Liver (tissue), 8 donors: ENCODE measurements at regions not wholly inside any gene's neighbourhood (a gene's known extent, or its start where the extent isn't known, plus 50 kb on each side); places are given as distances from the start of the nearest gene placed in this dataset.

Experiments used
- DNase-seq: peaks from one replicate; pipeline ENCODE4 v3.0.0-alpha.2; 2017; ENCODE audit warnings: low spot score
- H3K27ac ChIP-seq, 2 donors: one replicate each; pipeline ENCODE4 v1.7.0; 2013; ENCODE audit warnings: inconsistent platforms in 2 of 2, low read length in 2 of 2, control low read depth in 1 of 2, low read depth in 1 of 2, mild to moderate bottlenecking in 1 of 2
- H3K27me3 ChIP-seq, 4 donors: one replicate each; pipeline versions ENCODE4 v1.6.1 to v1.7.0; 2013; ENCODE audit warnings: low read length in 3 of 4, inconsistent platforms in 1 of 4, mild to moderate bottlenecking in 1 of 4, moderate library complexity in 1 of 4; ENCODE audit not compliant: control insufficient read depth in 4 of 4, insufficient read depth in 4 of 4
- H3K36me3 ChIP-seq, 4 donors: one replicate each; pipeline versions ENCODE4 v1.6.1 to v1.7.0; 2013; ENCODE audit warnings: low read length in 3 of 4, mild to moderate bottlenecking in 3 of 4, low read depth in 1 of 4, moderate library complexity in 1 of 4; ENCODE audit not compliant: control insufficient read depth in 4 of 4, insufficient read depth in 3 of 4
- H3K4me1 ChIP-seq, 4 donors: one replicate each; pipeline versions ENCODE4 v1.6.1 to v1.7.0; 2013; ENCODE audit warnings: low read length in 3 of 4, mild to moderate bottlenecking in 3 of 4, moderate library complexity in 1 of 4; ENCODE audit not compliant: control insufficient read depth in 4 of 4, insufficient read depth in 4 of 4
- H3K4me3 ChIP-seq, 3 donors: one replicate each; pipeline versions ENCODE4 v1.6.1 to v1.7.0; 2013; ENCODE audit warnings: low read length in 3 of 3, control low read depth in 1 of 3, low read depth in 1 of 3, mild to moderate bottlenecking in 1 of 3
- H3K9ac ChIP-seq, 2 donors: one replicate each; pipeline ENCODE4 v1.7.0; 2013; ENCODE audit warnings: low read length in 2 of 2, mild to moderate bottlenecking in 2 of 2, moderate library complexity in 2 of 2, control low read depth in 1 of 2, low read depth in 1 of 2
- H3K9me3 ChIP-seq, 4 donors: one replicate each; pipeline versions ENCODE4 v1.6.1 to v1.7.0; 2013; ENCODE audit warnings: low read length in 3 of 4; ENCODE audit not compliant: control insufficient read depth in 4 of 4
- EGR1 ChIP-seq, 2 donors: IDR thresholded peaks; 2 replicates each; pipeline ENCODE4 v1.6.1; 2016 to 2018; ENCODE audit warnings: antibody characterized with exemption in 2 of 2, low read depth in 2 of 2
- FOXA1 ChIP-seq: IDR thresholded peaks from 2 replicates; pipeline ENCODE4 v1.6.1; 2016; ENCODE audit warnings: antibody characterized with exemption
- FOXA2 ChIP-seq: IDR thresholded peaks from 2 replicates; pipeline ENCODE4 v1.6.1; 2016; ENCODE audit warnings: antibody characterized with exemption
- GABPA ChIP-seq, 2 donors: IDR thresholded peaks in 1 of 2; conservative IDR thresholded peaks in 1 of 2; 2 replicates each; pipeline ENCODE4 v1.6.1; 2016; ENCODE audit warnings: antibody characterized with exemption in 2 of 2, mild to moderate bottlenecking in 1 of 2, moderate library complexity in 1 of 2
- HNF4A ChIP-seq, 2 donors: conservative IDR thresholded peaks; 2 replicates each; pipeline ENCODE4 v1.6.1; 2016; ENCODE audit warnings: antibody characterized with exemption in 2 of 2, mild to moderate bottlenecking in 2 of 2
- JUND ChIP-seq, 2 donors: IDR thresholded peaks; 2 replicates each; pipeline ENCODE4 v1.6.1; 2016; ENCODE audit warnings: antibody characterized with exemption in 2 of 2
- NR2F2 ChIP-seq: IDR thresholded peaks from 2 replicates; pipeline ENCODE4 v1.6.1; 2016; ENCODE audit warnings: antibody characterized with exemption
- RAD21 ChIP-seq, 2 donors: IDR thresholded peaks; 2 replicates each; pipeline ENCODE4 v1.6.1; 2016; ENCODE audit warnings: antibody characterized with exemption in 2 of 2, mild to moderate bottlenecking in 2 of 2
- SP1 ChIP-seq: IDR thresholded peaks from 2 replicates; pipeline ENCODE4 v1.6.1; 2018; ENCODE audit warnings: antibody characterized with exemption, mild to moderate bottlenecking
- YY1 ChIP-seq: IDR thresholded peaks from 2 replicates; pipeline ENCODE4 v1.6.1; 2016; ENCODE audit warnings: antibody characterized with exemption, mild to moderate bottlenecking
- WGBS: extraction: QIAGEN DNeasy Blood & Tissue Kit; methylation state at CpG from one replicate; pipeline ENCODE4 v1.1.7; 2013; 5-methylcytosine and 5-hydroxymethylcytosine counted together
- TF ChIP-seq, protein P1 (sequence below): IDR thresholded peaks from 2 replicates; pipeline ENCODE4 v1.6.1; 2016; ENCODE audit warnings: antibody characterized with exemption
- TF ChIP-seq, protein P2 (sequence below): IDR thresholded peaks from 2 replicates; pipeline ENCODE4 v1.6.1; 2016; ENCODE audit warnings: antibody characterized with exemption, mild to moderate bottlenecking
- TF ChIP-seq, protein P3 (sequence below): IDR thresholded peaks from 2 replicates; pipeline ENCODE4 v1.6.1; 2016; ENCODE audit warnings: antibody characterized with exemption
- TF ChIP-seq, protein P4 (sequence below): fragments of 150-350 bp; IDR thresholded peaks from 2 replicates; pipeline ENCODE4 v1.5.1; 2017; ENCODE audit warnings: improper control_type of control experiment, low read depth, low read length; ENCODE audit not compliant: missing input control
- TF ChIP-seq, protein P5 (sequence below): IDR thresholded peaks from 2 replicates; pipeline ENCODE4 v1.6.1; 2016; ENCODE audit warnings: antibody characterized with exemption
- donor health status: healthy.
- donor health status: healthy.
- donor health status: healthy.
- donor health status: healthy.
- donor health status: healthy.

DNA sequence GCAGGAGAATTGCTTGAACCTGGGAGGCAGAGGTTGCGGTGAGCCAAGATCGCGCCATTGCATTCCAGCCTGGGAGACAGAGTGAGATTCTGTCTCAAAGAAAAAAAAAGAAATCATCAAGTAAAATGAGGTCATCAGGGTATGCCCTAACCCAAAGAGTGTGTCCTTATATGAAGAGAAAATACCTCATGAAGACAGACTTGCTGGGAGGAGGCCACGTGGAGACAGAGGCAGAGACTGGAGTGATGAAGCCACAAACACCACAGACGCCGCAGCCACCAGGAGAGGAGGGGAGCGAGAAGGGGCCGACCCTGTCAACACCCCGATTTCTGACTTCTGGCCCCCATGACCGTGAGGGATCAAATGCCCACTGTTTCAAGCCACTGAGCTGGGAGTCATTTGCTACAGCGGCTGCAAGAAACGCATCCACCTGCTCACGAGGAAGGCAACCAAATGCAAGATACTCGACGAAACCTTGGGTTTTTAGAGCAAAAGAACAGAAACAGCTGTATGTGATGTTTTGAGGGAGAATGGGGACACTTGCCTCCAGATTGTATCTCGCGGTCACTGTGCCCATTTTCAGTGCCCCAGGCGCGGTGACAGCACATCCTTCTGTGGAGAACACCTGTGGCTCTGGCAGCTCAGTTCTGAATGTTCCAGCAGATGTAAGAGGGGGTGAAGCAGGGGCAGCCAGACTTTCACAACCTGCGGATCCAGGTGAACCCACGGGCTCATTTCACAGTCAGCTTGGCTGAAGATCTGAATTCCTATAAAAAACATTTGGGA is 1317.2 kb downstream of the TBC1D22A start:
- H3K9me3 ChIP-seq, result no peaks in the 10 kb centered on the region
- no peak overlapping the region for H3K27ac ChIP-seq
- TF ChIP-seq, protein P1, sequence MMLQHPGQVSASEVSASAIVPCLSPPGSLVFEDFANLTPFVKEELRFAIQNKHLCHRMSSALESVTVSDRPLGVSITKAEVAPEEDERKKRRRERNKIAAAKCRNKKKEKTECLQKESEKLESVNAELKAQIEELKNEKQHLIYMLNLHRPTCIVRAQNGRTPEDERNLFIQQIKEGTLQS, result no peak
- TF ChIP-seq GABPA (IDR thresholded peaks at IDR 0.05 in 1 of 2, conservative IDR thresholded peaks at IDR 0.05 in 1 of 2), result no peak
- H3K9ac ChIP-seq, result no peak overlapping the region
- no peak for DNase-seq
- H3K4me1 ChIP-seq, result no peaks in the 10 kb centered on the region
- H3K4me3 ChIP-seq, result no peak overlapping the region
- 84% methylated on average over 21 of the region's 21 CpGs for WGBS
- no peaks in the 10 kb centered on the region for H3K36me3 ChIP-seq
- H3K27me3 ChIP-seq, result peaks cover 0 to 2% (median 0%) of the 10 kb centered on the region in 4 donors

DNA sequence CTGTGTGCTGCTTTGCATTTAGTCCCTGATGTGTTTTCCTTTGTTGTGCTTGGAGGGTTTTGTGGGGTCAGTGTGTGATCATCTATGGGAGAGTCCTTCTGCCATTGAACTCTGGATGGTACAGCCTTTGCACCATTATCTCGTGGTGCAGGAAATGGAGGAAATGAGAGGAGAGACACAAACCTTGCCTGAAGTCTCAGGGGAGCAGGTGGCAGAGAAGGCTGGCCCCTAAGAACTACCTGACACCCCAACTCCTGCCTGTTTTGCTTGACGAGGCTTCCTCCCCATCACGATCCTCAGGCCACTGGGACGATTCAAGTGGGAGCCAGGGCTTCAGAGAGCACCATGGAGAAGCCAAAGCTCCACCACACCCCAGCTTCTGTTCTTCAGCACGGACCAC is 1316.4 kb downstream of the TBC1D22A start:
- WGBS, result 67% methylated on average over 5 of the region's 5 CpGs
- Histone ChIP-seq H3K4me1 (no peaks in the 10 kb centered on the region), H3K4me3 (no peak overlapping the region), H3K9me3 (no peaks in the 10 kb centered on the region), H3K36me3 (no peaks in the 10 kb centered on the region), H3K27me3 (peaks cover 0 to 2% (median 0%) of the 10 kb centered on the region in 4 donors), H3K27ac (no peak overlapping the region), H3K9ac (no peak overlapping the region)
- no peak for DNase-seq
- TF ChIP-seq RAD21 (IDR thresholded peaks at IDR 0.05), result no peak
- TF ChIP-seq, protein P2, sequence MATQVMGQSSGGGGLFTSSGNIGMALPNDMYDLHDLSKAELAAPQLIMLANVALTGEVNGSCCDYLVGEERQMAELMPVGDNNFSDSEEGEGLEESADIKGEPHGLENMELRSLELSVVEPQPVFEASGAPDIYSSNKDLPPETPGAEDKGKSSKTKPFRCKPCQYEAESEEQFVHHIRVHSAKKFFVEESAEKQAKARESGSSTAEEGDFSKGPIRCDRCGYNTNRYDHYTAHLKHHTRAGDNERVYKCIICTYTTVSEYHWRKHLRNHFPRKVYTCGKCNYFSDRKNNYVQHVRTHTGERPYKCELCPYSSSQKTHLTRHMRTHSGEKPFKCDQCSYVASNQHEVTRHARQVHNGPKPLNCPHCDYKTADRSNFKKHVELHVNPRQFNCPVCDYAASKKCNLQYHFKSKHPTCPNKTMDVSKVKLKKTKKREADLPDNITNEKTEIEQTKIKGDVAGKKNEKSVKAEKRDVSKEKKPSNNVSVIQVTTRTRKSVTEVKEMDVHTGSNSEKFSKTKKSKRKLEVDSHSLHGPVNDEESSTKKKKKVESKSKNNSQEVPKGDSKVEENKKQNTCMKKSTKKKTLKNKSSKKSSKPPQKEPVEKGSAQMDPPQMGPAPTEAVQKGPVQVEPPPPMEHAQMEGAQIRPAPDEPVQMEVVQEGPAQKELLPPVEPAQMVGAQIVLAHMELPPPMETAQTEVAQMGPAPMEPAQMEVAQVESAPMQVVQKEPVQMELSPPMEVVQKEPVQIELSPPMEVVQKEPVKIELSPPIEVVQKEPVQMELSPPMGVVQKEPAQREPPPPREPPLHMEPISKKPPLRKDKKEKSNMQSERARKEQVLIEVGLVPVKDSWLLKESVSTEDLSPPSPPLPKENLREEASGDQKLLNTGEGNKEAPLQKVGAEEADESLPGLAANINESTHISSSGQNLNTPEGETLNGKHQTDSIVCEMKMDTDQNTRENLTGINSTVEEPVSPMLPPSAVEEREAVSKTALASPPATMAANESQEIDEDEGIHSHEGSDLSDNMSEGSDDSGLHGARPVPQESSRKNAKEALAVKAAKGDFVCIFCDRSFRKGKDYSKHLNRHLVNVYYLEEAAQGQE, result no peak
- TF ChIP-seq, protein P1, result no peak
- TF ChIP-seq FOXA1, result no peak
- no peak for TF ChIP-seq SP1
- TF ChIP-seq, protein P3, sequence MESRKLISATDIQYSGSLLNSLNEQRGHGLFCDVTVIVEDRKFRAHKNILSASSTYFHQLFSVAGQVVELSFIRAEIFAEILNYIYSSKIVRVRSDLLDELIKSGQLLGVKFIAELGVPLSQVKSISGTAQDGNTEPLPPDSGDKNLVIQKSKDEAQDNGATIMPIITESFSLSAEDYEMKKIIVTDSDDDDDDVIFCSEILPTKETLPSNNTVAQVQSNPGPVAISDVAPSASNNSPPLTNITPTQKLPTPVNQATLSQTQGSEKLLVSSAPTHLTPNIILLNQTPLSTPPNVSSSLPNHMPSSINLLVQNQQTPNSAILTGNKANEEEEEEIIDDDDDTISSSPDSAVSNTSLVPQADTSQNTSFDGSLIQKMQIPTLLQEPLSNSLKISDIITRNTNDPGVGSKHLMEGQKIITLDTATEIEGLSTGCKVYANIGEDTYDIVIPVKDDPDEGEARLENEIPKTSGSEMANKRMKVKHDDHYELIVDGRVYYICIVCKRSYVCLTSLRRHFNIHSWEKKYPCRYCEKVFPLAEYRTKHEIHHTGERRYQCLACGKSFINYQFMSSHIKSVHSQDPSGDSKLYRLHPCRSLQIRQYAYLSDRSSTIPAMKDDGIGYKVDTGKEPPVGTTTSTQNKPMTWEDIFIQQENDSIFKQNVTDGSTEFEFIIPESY, result no peak
- TF ChIP-seq EGR1 (IDR thresholded peaks at IDR 0.05; ENCODE audit: low read depth in 2 of 2), result no peak
- TF ChIP-seq YY1, result no peak
- no peak for TF ChIP-seq FOXA2

DNA sequence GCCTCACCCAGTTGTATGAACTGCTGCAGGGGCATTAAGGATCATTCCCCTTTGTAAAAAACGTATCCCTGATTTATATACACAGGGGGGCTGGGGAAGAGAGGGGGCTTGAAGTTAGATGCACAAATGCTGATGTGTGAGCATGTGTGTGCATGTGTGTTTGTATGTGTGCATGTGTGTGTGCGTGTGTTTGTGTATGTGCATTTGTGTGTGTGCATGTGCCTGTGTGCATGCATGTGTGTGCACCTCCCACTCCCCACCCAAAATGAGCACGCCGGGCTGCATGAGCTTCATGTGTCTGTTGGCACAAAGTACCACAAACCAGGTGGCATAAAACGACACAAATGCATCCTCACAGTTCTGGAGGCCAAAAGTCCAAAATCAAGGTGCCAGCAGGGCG is 1315.2 kb downstream of the TBC1D22A start:
- H3K9me3 ChIP-seq, result no peaks in the 10 kb centered on the region
- H3K27ac ChIP-seq, result no peak overlapping the region
- H3K36me3 ChIP-seq, result no peaks in the 10 kb centered on the region
- H3K4me3 ChIP-seq, result no peak overlapping the region
- 73% methylated on average over 6 of the region's 6 CpGs for WGBS
- H3K9ac ChIP-seq, result no peak overlapping the region
- DNase-seq, result no peak
- no peaks in the 10 kb centered on the region for H3K4me1 ChIP-seq
- peaks cover 0 to 2% (median 0%) of the 10 kb centered on the region in 4 donors for H3K27me3 ChIP-seq
- TF ChIP-seq NR2F2, result no peak
- TF ChIP-seq FOXA1, result no peak
- no peak for TF ChIP-seq RAD21 (IDR thresholded peaks at IDR 0.05)
- TF ChIP-seq, protein P3, result no peak
- no peak for TF ChIP-seq JUND (IDR thresholded peaks at IDR 0.05)
- TF ChIP-seq, protein P4, sequence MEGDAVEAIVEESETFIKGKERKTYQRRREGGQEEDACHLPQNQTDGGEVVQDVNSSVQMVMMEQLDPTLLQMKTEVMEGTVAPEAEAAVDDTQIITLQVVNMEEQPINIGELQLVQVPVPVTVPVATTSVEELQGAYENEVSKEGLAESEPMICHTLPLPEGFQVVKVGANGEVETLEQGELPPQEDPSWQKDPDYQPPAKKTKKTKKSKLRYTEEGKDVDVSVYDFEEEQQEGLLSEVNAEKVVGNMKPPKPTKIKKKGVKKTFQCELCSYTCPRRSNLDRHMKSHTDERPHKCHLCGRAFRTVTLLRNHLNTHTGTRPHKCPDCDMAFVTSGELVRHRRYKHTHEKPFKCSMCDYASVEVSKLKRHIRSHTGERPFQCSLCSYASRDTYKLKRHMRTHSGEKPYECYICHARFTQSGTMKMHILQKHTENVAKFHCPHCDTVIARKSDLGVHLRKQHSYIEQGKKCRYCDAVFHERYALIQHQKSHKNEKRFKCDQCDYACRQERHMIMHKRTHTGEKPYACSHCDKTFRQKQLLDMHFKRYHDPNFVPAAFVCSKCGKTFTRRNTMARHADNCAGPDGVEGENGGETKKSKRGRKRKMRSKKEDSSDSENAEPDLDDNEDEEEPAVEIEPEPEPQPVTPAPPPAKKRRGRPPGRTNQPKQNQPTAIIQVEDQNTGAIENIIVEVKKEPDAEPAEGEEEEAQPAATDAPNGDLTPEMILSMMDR, result no peak
- TF ChIP-seq, protein P5, sequence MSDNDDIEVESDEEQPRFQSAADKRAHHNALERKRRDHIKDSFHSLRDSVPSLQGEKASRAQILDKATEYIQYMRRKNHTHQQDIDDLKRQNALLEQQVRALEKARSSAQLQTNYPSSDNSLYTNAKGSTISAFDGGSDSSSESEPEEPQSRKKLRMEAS, result no peak
- no peak for TF ChIP-seq HNF4A (conservative IDR thresholded peaks at IDR 0.05)
